Ovary (tissue), 7 donors: ENCODE measurements at regions not wholly inside any gene's neighbourhood (a gene's known extent, or its start where the extent isn't known, plus 50 kb on each side); places are given as distances from the start of the nearest gene placed in this dataset.

Experiments used
- DNase-seq, 5 donors: peaks; one replicate each; pipeline ENCODE4 v3.0.0-alpha.2; 2019 to 2020
- H3K27ac ChIP-seq, 2 donors: fragments of 200-600 bp; one replicate each; pipeline versions ENCODE4 v1.5.1 to v1.8.0; 2019 to 2022
- H3K27me3 ChIP-seq: fragments of 200-600 bp; one replicate; pipeline ENCODE4 v1.8.0; 2022
- H3K36me3 ChIP-seq: fragments of 200-600 bp; sonication (generic); one replicate; pipeline ENCODE4 v1.5.1; 2019
- H3K4me1 ChIP-seq: one replicate; pipeline ENCODE4 v1.8.1; 2013; ENCODE audit warnings: mild to moderate bottlenecking, moderate library complexity; ENCODE audit not compliant: insufficient read depth
- H3K4me3 ChIP-seq: fragments of 200-600 bp; sonication (generic); one replicate; pipeline ENCODE4 v1.5.1; 2017
- H3K9me3 ChIP-seq, 2 donors: fragments of 200-600 bp in 1 of 2; sonication (generic) in 1 of 2; one replicate each; pipeline versions ENCODE4 v1.5.1 to v1.8.1; 2013 to 2019; ENCODE audit warnings: mild to moderate bottlenecking in 1 of 2, moderate library complexity in 1 of 2
- CTCF ChIP-seq, 3 donors: fragments of 450-650 bp in 2 of 3; fragments of 200-600 bp in 1 of 3; IDR thresholded peaks; one replicate each; pipeline versions ENCODE4 v1.5.1 to v1.8.0; 2016 to 2022; ENCODE audit warnings: antibody characterized with exemption in 3 of 3, mild to moderate bottlenecking in 1 of 3
- EP300 ChIP-seq: sonication (generic); formaldehyde crosslinking; IDR thresholded peaks from one replicate; pipeline ENCODE4 v1.6.1; 2017; ENCODE audit warnings: antibody characterized with exemption
- POLR2A ChIP-seq: fragments of 450-650 bp; IDR thresholded peaks from one replicate; pipeline ENCODE4 v1.6.1; 2017; ENCODE audit warnings: antibody characterized with exemption, mild to moderate bottlenecking, moderate library complexity
- WGBS, 3 donors: extraction: QIAGEN DNeasy Blood & Tissue Kit in 1 of 3; methylation state at CpG; one replicate each; pipeline versions ENCODE4 v1.1.5 to v1.1.7; 2013 to 2017; 5-methylcytosine and 5-hydroxymethylcytosine counted together
- intact Hi-C, 4 donors: fragments of 100-400 bp; cut with DNase I; formaldehyde crosslinking; loops; one replicate each; pipeline versions ENCODE4 v1.11.0 to v1.15.1; 2022 to 2023
- donor health status: DM: no; HTN: no; CAD: no; lungs with moderate emphysema.
- donor health status: DM: no; HTN: no; CAD: no.
- donor health status: Bipolar disorder and iron deficiency.
- donor health status: DM: no; HTN: no; CAD: no.
- donor health status: DM: yes; HTN: yes; CAD: no.

GRCh38 chr9:107407675-107408074, 81.9 kb downstream of the KLF4 start:
- Histone ChIP-seq H3K36me3 (no peaks in the 10 kb centered on the region), H3K4me3 (no peak overlapping the region), H3K27ac (no peak overlapping the region), H3K9me3 (no peaks in the 10 kb centered on the region), H3K4me1 (peaks cover 2% of the 10 kb centered on the region), H3K27me3 (no peaks in the 10 kb centered on the region)
- intact Hi-C loops, result no loop called here
- TF ChIP-seq CTCF (IDR thresholded peaks at IDR 0.05), result no peak
- no peak for TF ChIP-seq EP300
- TF ChIP-seq POLR2A, result no peak
- DNase-seq, result no peak
- WGBS, 3 donors, result 34 to 56% (median 39%) methylated on average over 2 of the region's 2 CpGs

GRCh38 chr9:107405511-107405910, 84.1 kb downstream of the KLF4 start:
- intact Hi-C loops, result no loop called here
- no peak for DNase-seq
- no peaks in the 10 kb centered on the region for H3K36me3 ChIP-seq
- TF ChIP-seq EP300, result no peak
- TF ChIP-seq CTCF (IDR thresholded peaks at IDR 0.05), result no peak
- TF ChIP-seq POLR2A, result no peak
- peaks cover 2% of the 10 kb centered on the region for H3K4me1 ChIP-seq
- no peaks in the 10 kb centered on the region for H3K9me3 ChIP-seq
- no peak overlapping the region for H3K4me3 ChIP-seq
- no peaks in the 10 kb centered on the region for H3K27me3 ChIP-seq
- H3K27ac ChIP-seq, result no peak overlapping the region
- 93 to 96% (median 95%) methylated on average over 6 of the region's 6 CpGs for WGBS, 3 donors

- TF ChIP-seq CTCF (IDR thresholded peaks at IDR 0.05) (no peak), POLR2A (no peak), EP300 (no peak)
- Histone ChIP-seq H3K36me3 (no peaks in the 10 kb centered on the region), H3K4me1 (peaks cover 2% of the 10 kb centered on the region), H3K9me3 (no peaks in the 10 kb centered on the region), H3K27ac (no peak overlapping the region), H3K4me3 (no peak overlapping the region), H3K27me3 (no peaks in the 10 kb centered on the region)
- intact Hi-C loops, result no loop called here
- 45 to 60% (median 47%) methylated on average over 8 of the region's 8 CpGs for WGBS, 3 donors
- DNase-seq, result no peak
These were observed 84.8 kb downstream of the KLF4 start for GRCh38 chr9:107404736-107405135.

GRCh38 chr9:107404161-107404560, 85.4 kb downstream of the KLF4 start:
- no peaks in the 10 kb centered on the region for H3K9me3 ChIP-seq
- no peak for DNase-seq
- H3K27ac ChIP-seq, result no peak overlapping the region
- H3K4me1 ChIP-seq, result peaks cover 2% of the 10 kb centered on the region
- no peak overlapping the region for H3K4me3 ChIP-seq
- TF ChIP-seq CTCF (IDR thresholded peaks at IDR 0.05) (no peak), EP300 (no peak), POLR2A (no peak)
- no peaks in the 10 kb centered on the region for H3K27me3 ChIP-seq
- no peaks in the 10 kb centered on the region for H3K36me3 ChIP-seq
- 16 to 25% (median 23%) methylated on average over 2 of the region's 2 CpGs for WGBS, 3 donors
- intact Hi-C loops, result no loop called here
